GM21619 (cell line): ENCODE measurements at regions not wholly inside any gene's neighbourhood (a gene's known extent, or its start where the extent isn't known, plus 50 kb on each side); places are given as distances from the start of the nearest gene placed in this dataset.

Experiments used
- ATAC-seq: cut with Tn5 transposase; IDR thresholded peaks from one replicate; pipeline ENCODE4 v1.9.1; 2021; ENCODE audit not compliant: unreplicated experiment

DNA sequence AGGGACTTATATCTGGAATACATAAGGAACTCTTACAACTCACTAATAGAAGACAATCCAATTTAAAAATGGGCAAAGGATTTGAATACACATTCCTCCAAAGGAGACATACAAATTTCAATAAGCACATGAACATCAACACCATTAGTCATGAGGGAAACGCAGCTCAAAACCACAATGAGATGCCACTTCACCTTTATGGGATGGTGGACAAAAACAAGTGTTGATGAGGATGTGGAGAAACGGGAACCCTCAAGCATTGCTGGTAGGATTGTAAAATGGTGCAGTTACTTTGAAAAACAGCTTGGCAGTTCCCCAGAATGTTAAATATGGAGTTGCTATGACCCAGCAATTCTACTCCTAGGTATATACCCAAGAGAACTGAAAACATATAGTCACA is 72.7 kb upstream of the IER5L start:
- ATAC-seq = no peak

DNA sequence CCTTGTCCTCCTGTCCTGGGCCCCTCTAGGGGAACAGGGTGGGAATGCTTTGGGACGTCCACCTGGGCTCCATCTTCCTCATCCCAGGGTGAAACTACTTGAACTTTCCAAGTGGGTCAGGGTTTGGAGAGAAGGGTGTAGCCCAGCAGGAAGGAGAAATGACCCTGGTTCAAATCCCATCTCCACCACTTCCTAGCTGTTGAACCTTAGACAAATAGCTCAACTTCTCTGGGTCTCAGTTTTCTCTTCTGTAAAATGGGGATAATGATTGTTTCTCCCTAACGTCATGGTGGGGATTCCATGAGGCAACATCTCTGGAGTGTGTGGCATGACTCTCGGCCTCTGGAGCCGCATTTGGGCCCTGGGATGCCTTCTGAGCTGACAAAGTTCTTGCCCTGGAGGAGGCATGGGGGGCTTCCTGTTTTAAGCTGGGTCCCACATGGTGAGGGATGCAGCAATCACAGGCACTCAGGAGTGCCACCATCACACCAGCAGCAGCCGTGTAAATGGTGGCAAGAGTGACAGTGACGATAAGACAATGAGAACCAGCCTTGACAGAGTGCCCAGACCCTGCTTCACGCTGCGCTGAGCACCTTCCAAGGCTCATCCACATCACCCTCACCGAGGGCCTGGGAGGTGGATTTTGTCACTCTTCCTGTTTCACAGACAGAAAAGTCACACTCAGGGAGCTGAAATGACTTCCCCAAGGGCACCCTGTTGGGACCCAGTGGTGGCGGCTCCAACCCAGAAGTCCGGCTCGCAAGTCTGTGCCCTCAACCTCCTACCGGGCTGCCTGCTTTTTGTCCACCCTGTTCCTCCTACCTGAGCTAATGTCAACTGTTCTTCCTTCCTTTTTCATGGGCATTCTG is 69.5 kb upstream of the IER5L start:
- no peak for ATAC-seq

DNA sequence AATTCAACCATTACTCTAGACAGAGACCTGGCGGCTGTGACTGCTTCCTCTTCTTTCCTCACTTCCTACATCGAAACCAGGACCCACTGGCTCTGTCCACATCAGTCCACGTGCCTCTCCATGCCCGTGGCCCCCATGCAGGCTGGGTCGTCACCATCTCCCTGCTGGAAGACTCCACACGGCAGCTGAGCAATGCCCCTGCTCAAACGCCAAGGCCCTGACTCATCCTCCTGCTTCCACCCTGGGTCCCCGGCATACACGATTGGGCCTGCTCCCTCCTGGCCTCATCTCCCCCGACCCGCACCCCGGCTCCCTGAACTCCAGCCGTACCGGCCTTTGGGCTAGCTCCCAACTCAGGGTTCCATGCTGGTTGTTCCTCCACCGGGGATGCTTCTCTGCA is 67.2 kb upstream of the IER5L start:
- no peak for ATAC-seq

DNA sequence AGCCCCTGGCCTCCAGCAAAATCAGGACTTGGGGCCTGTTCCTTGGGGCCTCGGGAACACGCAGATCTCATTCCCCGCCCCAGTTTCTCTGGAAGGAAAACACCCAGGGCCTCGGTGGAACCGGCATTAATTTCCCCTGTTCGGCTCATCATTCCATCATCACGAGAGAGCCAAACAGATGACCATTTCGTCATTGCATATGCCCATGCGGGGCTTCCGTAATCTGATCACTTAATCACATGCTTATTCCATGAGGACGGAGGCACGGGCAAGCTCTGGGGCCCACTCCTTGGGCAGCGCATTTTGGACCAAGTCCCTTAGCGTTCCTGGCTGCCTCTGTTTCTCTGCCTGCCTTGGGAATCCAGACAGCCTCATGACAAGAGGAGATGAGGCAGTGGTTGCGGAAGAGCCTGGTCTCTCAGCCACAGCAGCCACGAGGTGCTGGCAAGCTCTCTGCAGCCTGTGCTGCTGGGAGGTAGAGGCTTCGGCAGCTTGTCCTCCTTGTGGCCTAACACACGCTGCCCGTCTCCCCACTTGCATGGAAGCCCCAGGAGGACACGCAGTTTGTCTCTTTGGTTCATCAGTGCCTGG is 65.0 kb upstream of the IER5L start:
- no peak for ATAC-seq

DNA sequence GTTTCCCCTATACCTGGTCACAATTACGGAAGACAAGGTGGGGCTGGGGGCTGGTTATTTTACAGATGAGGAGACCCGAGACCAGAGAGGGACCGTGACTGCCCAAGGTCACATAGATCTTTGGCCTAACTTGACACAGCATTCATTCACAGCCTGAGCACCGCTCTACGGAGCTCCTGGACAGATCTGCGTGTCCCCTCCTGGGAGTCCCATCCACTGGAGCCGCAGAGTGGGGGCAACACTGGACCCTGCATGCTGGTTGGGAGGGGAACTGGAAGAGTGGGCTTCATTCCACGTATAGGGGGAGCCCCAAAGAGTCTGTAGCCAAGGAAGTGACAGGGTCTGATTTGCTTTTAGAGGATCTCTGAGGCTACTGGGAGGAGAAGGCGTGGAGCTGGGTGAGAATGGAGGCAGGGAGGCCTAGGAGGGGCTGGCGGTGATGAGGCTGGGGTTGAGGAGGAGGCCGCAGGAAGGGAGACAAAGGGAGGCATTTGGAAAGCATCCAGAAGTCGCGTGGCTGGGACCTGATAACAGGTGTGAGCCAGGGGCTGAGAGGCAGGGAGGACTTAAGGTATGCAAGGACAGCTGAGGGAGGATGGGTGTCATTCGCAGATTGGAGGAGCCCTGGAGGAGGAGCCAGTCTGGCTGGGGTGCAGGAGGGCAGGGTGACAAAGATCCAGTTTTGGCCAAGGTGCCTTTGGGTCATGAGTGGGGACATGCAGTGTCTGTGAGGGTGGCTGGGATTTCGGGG is 64.3 kb upstream of the IER5L start:
- ATAC-seq = no peak

DNA sequence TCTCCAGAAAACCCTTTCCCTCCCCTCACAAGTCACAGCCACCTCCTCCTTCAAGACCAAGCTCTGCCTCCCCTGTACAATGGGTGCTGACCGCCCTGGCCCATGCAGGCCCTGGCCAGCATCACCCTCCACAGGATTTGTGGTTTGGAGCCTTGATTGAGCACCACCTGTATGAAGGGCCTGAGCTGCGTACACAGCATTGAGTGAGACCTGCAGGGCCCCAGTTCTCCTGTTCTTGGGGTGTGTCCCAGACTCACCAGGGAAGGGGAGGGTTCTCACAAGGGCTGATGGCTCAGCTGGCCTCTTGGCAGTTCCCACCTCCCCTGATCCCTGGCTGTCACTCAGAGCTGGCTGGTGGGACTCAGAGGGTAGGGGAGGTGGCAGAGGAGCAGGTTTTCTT is 63.7 kb upstream of the IER5L start:
- ATAC-seq = no peak

DNA sequence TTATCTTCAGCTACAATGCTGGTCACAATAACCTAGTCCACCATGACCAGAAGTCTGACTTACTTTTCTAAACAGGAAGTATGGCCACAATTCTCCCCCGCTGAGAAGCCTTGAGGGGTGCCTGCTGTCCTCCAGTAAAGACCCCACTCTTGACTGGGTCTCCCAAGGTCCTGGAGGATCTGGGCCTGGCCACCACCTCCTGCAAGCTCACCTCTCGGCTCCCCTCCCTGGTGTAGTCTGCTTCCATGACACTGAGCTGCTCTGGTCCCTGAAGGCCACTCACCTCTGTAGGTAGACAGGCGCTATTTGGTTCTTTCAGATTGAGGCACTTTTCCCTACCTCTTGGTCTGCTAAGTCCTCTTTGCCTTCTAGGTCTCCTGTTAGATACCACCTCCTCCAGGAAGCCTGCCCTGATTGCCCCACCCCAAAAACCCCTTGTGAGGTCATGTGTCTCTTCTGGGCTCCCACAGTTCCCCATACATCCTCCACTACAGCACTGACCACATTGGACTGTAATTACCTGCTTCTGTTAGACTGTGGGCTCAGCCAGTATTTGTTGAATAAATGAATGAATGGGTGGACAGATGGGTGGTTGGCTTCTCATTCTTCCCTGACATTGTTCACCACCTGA is 62.6 kb upstream of the IER5L start:
- ATAC-seq = no peak

DNA sequence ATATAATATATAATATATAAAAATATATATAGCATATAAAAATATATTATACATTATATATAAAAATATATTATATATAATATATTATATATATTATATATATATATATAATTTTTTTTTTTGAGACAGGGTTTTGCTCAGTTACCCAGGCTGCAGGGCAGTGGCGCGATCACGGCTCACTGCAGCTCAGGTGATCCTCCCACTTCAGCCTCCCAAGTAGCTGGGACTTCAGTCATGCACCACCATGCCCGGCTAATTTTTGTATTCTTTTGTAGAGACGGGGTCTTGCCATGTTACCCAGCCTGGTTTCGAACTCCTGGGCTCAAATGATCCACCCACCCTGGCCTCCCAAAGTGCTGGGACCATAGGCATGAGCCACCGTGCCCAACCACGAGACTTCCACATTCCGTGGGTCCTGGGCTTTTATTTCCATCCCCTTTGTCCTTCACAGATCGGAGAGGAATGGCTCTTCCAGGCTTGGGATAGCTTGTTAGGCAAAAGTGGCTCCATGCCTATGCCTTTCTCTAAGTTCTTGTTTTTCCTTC is 62.0 kb upstream of the IER5L start:
- ATAC-seq = no peak

DNA sequence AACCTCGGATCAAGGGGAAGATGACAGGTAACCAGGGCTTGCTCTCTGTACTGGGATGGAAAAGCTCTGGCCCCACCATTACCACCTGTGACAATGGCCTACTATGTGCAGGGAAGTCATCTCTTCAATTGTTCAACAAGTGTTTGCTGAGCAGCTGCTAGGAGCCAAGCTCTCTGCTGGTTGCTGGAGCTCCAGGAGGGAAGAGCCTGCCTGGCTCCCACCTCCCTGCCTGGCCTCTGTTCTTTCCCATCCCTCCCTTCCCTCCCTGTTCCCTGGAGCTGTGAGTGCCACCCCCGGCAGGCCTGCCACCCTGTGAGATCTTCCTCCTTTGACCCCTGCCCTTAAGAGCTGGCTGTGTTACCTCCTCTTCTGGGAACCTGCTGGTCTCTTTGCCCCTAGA is 59.7 kb upstream of the IER5L start:
- no peak for ATAC-seq

DNA sequence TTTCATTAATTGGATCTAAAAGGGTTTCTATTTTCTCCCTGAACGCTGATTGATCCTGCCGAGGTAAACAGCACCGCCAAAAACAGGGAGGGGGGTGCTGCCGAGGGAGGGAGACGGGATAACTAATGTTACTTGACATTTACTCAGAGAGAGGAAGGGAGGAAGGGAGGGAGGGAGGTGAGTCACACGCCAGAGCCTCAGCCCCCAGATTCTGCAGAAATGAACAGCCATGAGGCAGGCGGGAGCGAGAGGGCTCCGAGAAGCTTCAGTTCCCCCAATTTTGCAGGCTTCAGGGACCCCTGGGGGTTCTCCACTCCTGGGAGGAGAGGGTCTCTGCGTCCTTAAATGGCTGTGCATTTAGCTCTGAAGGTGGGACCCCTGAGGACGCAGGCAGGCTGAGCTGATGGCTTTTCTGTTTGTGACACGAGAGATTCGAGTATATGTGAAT is 59.1 kb upstream of the IER5L start:
- no peak for ATAC-seq

DNA sequence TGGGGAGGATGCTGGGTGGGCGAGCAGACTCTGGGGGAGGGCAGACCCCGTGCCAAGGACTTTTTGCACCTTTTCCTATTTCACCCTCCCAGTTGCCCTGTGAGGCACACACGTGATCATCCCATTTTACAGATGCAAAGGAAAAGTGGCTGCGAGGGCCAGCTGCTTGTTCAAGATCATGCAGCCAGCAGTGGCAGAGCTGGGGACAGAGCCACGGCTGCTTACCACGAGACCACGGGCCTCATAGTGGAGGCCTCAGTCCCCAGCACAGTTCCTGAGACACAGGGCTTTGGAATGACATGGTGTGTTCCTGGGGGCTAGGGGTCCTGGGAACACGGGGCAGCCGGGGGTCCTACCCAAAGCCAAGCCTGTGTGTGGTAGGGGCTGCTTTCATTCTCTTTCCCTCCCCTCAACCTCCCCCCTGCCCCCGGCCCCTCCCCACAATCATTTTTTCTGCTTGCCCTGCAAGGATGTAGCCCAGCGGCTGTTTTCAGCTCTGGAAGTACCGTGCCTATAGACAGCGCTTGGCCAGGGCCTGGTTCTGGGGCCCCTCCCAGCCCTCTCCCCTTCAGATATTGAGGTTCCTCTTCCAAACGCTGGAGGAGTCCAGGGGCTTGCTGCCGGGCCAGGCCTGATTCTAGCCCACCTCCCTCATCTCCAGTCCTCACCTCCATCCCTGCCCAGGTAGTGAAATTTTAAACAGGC is 58.5 kb upstream of the IER5L start:
- ATAC-seq = no peak

DNA sequence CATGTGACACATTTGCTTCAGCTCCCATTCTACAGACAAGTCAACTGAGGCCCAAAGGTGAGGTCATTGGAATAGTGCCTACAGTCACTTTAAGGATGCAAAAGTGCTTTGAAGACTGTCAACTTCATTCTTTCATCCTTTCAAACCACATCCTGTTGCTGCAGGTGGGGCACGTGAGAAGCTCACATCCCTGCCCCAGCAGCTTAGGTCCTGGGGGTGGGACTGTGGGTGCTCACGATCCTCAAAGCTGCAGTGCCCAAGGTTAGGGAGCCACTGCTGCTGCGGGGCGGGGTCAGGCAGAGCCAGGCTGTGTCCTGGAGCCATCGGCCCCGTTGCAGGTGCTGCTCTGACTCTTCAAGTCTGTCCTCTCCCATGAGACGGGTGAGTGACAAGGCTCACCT is 57.9 kb upstream of the IER5L start:
- no peak for ATAC-seq

DNA sequence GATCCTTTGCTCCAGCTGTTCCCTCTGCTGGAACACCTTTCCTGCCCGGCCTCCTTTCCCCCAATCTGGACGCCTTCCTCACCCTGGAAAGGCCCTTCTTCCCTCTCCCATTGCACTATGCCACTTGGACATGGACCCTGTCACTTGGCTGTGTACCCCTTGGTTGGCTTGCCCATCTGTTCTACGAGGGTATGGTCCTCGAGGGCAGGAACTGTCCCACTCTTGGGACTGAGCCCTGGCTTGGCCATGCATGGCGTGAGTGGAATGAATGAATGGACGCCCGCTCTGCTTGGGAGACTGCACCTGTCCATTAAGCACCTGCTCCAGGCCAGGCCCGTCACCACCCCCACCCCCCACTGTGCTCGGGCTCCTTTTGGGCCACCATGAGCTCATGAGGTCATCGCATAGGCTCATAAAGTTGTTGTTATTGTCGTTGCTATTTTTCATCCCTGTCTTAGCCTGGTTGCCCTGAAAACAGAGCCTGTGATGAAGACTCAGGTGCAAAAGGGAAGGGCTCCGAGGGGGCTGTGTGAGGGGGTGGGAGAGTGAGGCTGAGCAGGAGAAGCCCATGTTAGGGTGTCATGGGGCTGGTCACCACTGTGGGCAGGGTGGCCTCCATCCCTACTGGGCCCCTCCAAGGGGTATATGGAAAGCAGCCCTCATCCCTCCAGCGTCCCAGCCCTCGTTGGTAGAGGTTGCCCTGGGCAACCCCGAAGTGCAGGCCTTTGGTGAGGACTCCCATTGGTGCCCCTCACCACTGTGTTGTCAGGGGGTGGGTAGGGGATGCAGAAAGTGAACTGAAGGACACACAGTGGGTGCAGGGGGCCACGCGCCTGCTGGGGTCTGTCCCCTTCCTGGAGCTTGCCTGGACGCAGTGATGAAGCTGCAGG is 57.2 kb upstream of the IER5L start:
- no peak for ATAC-seq

DNA sequence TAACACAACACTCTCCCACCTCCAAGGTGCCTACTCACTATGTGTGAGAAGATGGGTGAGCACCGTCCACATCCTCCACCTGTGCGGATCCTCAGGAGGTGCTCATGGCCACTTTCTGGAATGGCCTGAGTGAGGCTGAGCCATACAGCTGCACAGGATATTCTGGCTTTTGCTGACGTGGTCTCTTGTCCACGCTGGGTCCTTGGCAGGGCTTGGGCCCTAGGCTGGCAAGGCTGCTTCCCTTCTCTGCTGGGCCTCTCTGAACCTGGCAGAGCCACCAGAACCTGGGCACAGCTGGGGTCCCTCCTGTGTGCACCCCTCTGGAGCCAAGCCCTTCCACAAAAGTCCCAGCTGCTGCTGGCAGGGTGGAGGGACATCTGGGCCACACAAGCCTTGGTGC is 56.4 kb upstream of the IER5L start:
- ATAC-seq = no peak

DNA sequence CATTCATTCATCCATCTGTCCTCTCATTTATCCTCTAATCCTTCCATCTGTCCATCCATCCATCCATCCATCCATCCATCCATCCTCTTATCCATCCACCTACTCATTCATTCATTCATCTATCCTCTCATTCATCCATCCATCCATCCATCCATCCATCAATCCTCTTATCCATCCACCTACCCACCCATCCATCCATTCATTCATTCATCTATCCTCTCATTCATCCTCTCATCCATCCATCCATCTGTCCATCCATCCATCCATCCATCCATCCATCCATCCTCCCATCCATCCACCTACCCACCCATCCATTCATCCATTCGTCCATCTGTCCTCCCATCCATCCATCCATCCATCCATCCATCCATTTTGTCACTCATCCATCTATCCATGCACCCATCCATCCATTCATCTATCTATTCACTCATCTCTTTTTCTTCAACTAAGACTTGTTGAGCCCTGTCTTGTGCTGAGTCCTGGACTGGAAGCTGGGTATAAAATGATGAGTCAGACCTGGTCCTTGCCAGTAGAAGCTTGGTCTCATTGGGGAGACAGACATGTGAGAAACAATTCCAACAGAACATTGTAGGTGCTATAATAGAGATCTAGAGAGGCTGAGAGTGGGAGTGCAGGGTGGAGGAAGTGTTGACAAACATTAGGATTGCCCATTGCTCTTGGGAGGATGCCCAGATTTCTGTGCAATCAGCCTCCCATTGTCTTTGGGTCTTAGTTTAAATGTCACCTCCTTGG is 55.0 kb upstream of the IER5L start:
- no peak for ATAC-seq

DNA sequence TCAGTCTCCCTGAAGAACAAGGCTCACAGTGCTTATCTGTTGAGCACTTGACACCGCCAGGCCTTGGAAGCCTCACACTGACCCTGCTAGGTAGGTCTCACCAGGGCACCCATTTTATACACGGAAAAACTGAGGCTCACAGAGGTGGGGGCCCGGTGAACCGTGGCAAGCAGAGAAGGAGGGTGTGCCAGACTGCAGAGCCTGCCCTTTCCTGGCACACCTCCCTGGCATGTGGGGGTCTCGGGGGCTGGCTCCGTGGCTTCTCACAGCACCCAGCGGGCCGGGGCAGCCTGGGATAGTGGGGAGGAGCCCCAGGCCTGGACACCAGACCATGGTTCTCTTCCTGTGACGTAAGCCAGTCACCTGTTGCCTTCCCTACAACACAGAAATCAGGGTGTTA is 53.7 kb upstream of the IER5L start:
- ATAC-seq = no peak

DNA sequence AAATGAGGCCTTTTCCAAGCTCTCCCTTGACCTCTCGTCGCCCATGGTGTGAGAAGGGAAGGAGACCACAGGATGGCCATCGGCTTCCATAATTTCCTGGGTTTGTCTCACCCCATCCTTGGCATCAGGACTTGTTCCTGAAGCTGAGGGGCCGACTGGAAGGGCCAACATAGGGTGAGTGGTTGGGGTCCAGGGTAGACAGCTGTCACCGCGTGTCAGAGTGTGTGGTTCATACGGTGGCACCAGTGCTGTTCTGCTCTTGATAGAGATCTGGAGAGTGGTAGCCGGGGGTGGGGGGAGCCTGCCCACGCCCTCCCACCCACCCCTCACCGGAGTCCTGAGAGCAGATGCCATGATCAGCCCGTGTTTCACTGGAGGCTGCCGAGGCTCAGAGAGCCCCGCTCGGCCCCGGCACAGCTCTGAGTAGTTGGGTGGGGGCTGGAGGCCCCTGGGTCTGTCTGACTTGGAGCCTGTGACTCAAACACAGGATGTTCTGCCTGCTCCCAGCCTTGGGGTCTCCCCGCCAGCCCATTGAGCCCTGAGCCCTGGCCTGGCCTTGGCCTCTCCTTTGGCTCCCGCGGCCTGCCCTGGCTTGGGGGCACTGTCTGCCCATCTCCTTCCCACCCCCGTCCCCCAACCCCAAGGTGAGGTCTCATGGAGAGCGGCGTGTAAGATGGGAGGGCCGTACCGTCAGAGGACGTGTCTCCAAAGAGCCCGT is 53.1 kb upstream of the IER5L start:
- no peak for ATAC-seq

DNA sequence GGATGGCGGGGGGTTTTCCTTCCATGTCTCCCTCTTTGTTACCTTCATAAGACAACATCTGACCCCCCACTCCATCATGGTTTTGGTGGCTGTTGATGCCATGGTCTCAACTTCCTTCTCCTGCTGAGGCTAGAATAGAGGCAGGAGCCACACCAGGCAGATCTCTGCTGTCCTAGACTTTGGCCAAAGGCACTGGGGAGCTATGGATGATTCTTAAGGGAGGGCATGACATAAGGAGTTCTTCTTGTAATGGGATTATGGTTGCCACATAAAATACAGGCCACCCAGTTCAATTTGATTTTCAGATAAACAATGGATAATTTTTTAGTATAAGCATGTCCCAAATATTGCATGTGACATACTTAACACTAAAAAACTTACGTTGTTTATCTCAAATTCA is 52.2 kb upstream of the IER5L start:
- no peak for ATAC-seq
